ENCODE measurements at regions not wholly inside any gene's neighbourhood (a gene's known extent, or its start where the extent isn't known, plus 50 kb on each side); places are given as distances from the start of the nearest gene placed in this dataset.

GRCh38 chr5:123735384-123735783, 223.4 kb downstream of the CSNK1G3 start:
- no peaks in the 10 kb centered on the region for H3K4me1 ChIP-seq (ENCODE audit: control insufficient read depth, insufficient read depth, low read length)
- WGBS, 2 experiments: 100% methylated on average over 1 of the region's 1 CpG; no CpG with 5 or more reads in 1 of the 2 experiments
- no peak overlapping the region for H3K27ac ChIP-seq (ENCODE audit: insufficient read depth, low read depth, low read length, poor library complexity, severe bottlenecking)
- peaks cover 4% of the 10 kb centered on the region for H3K9me3 ChIP-seq (ENCODE audit: control insufficient read depth, low read length)
- H3K36me3 ChIP-seq (ENCODE audit: control insufficient read depth, insufficient read depth, low read length): no peaks in the 10 kb centered on the region
- no peak overlapping the region for H3K4me3 ChIP-seq (ENCODE audit: insufficient read depth, low read depth, low read length)
- H3K27me3 ChIP-seq (ENCODE audit: control insufficient read depth, insufficient read depth, low read length, poor library complexity, severe bottlenecking): no peaks in the 10 kb centered on the region

GRCh38 chr5:123732257-123732656, 220.3 kb downstream of the CSNK1G3 start:
- WGBS, 2 experiments: 93% methylated on average over 1 of the region's 1 CpG
- H3K4me3 ChIP-seq (ENCODE audit: insufficient read depth, low read depth, low read length): no peak overlapping the region
- H3K4me1 ChIP-seq (ENCODE audit: control insufficient read depth, insufficient read depth, low read length): no peaks in the 10 kb centered on the region
- no peak overlapping the region for H3K27ac ChIP-seq (ENCODE audit: insufficient read depth, low read depth, low read length, poor library complexity, severe bottlenecking)
- peaks cover 4% of the 10 kb centered on the region for H3K9me3 ChIP-seq (ENCODE audit: control insufficient read depth, low read length)
- H3K27me3 ChIP-seq (ENCODE audit: control insufficient read depth, insufficient read depth, low read length, poor library complexity, severe bottlenecking): no peaks in the 10 kb centered on the region
- H3K36me3 ChIP-seq (ENCODE audit: control insufficient read depth, insufficient read depth, low read length): no peaks in the 10 kb centered on the region

GRCh38 chr5:123722451-123722850, 210.5 kb downstream of the CSNK1G3 start:
- H3K27ac ChIP-seq (ENCODE audit: insufficient read depth, low read depth, low read length, poor library complexity, severe bottlenecking): no peak overlapping the region
- no peaks in the 10 kb centered on the region for H3K36me3 ChIP-seq (ENCODE audit: control insufficient read depth, insufficient read depth, low read length)
- H3K9me3 ChIP-seq (ENCODE audit: control insufficient read depth, low read length): no peaks in the 10 kb centered on the region
- no peak overlapping the region for H3K4me3 ChIP-seq (ENCODE audit: insufficient read depth, low read depth, low read length)
- H3K27me3 ChIP-seq (ENCODE audit: control insufficient read depth, insufficient read depth, low read length, poor library complexity, severe bottlenecking): no peaks in the 10 kb centered on the region
- WGBS, 2 experiments: 82 to 91% methylated on average over 3 of the region's 3 CpGs
- H3K4me1 ChIP-seq (ENCODE audit: control insufficient read depth, insufficient read depth, low read length): no peaks in the 10 kb centered on the region

GRCh38 chr5:123721675-123722276, 209.8 kb downstream of the CSNK1G3 start:
- Histone ChIP-seq H3K4me1 (ENCODE audit: control insufficient read depth, insufficient read depth, low read length) (no peaks in the 10 kb centered on the region), H3K27ac (ENCODE audit: insufficient read depth, low read depth, low read length, poor library complexity, severe bottlenecking) (no peak overlapping the region), H3K36me3 (ENCODE audit: control insufficient read depth, insufficient read depth, low read length) (no peaks in the 10 kb centered on the region), H3K9me3 (ENCODE audit: control insufficient read depth, low read length) (no peaks in the 10 kb centered on the region), H3K27me3 (ENCODE audit: control insufficient read depth, insufficient read depth, low read length, poor library complexity, severe bottlenecking) (no peaks in the 10 kb centered on the region), H3K4me3 (ENCODE audit: insufficient read depth, low read depth, low read length) (no peak overlapping the region)
- WGBS, 2 experiments: 92 to 94% methylated on average over 2 to 4 of the region's 4 CpGs

GRCh38 chr5:123720955-123721354, 209.0 kb downstream of the CSNK1G3 start:
- WGBS, 2 experiments: 93 to 97% methylated on average over 5 of the region's 5 CpGs
- H3K9me3 ChIP-seq (ENCODE audit: control insufficient read depth, low read length): no peaks in the 10 kb centered on the region

GRCh38 chr5:123720339-123720738, 208.4 kb downstream of the CSNK1G3 start:
- H3K27ac ChIP-seq (ENCODE audit: insufficient read depth, low read depth, low read length, poor library complexity, severe bottlenecking): no peak overlapping the region
- no peaks in the 10 kb centered on the region for H3K27me3 ChIP-seq (ENCODE audit: control insufficient read depth, insufficient read depth, low read length, poor library complexity, severe bottlenecking)
- no peak overlapping the region for H3K4me3 ChIP-seq (ENCODE audit: insufficient read depth, low read depth, low read length)
- H3K36me3 ChIP-seq (ENCODE audit: control insufficient read depth, insufficient read depth, low read length): no peaks in the 10 kb centered on the region
- H3K9me3 ChIP-seq (ENCODE audit: control insufficient read depth, low read length): no peaks in the 10 kb centered on the region
- H3K4me1 ChIP-seq (ENCODE audit: control insufficient read depth, insufficient read depth, low read length): no peaks in the 10 kb centered on the region

More at GRCh38 chr5:123720955-123721354, 209.0 kb downstream of the CSNK1G3 start:
- Histone ChIP-seq H3K27me3 (ENCODE audit: control insufficient read depth, insufficient read depth, low read length, poor library complexity, severe bottlenecking) (no peaks in the 10 kb centered on the region), H3K36me3 (ENCODE audit: control insufficient read depth, insufficient read depth, low read length) (no peaks in the 10 kb centered on the region), H3K4me1 (ENCODE audit: control insufficient read depth, insufficient read depth, low read length) (no peaks in the 10 kb centered on the region), H3K4me3 (ENCODE audit: insufficient read depth, low read depth, low read length) (no peak overlapping the region), H3K27ac (ENCODE audit: insufficient read depth, low read depth, low read length, poor library complexity, severe bottlenecking) (no peak overlapping the region)

- H3K4me1 ChIP-seq (ENCODE audit: control insufficient read depth, insufficient read depth, low read length): no peaks in the 10 kb centered on the region
- 92 to 98% methylated on average over 2 of the region's 3 CpGs for WGBS, 2 experiments
- no peak overlapping the region for H3K27ac ChIP-seq (ENCODE audit: insufficient read depth, low read depth, low read length, poor library complexity, severe bottlenecking)
- H3K9me3 ChIP-seq (ENCODE audit: control insufficient read depth, low read length): no peaks in the 10 kb centered on the region
- no peak overlapping the region for H3K4me3 ChIP-seq (ENCODE audit: insufficient read depth, low read depth, low read length)
- no peaks in the 10 kb centered on the region for H3K36me3 ChIP-seq (ENCODE audit: control insufficient read depth, insufficient read depth, low read length)
- no peaks in the 10 kb centered on the region for H3K27me3 ChIP-seq (ENCODE audit: control insufficient read depth, insufficient read depth, low read length, poor library complexity, severe bottlenecking)
These were observed 207.0 kb downstream of the CSNK1G3 start for GRCh38 chr5:123719004-123719403.

- no peaks in the 10 kb centered on the region for H3K36me3 ChIP-seq (ENCODE audit: control insufficient read depth, insufficient read depth, low read length)
- H3K9me3 ChIP-seq (ENCODE audit: control insufficient read depth, low read length): no peaks in the 10 kb centered on the region
- H3K27me3 ChIP-seq (ENCODE audit: control insufficient read depth, insufficient read depth, low read length, poor library complexity, severe bottlenecking): no peaks in the 10 kb centered on the region
- no CpG with 5 or more reads among the region's 1 CpG for WGBS, 2 experiments
- H3K27ac ChIP-seq (ENCODE audit: insufficient read depth, low read depth, low read length, poor library complexity, severe bottlenecking): no peak overlapping the region
- no peaks in the 10 kb centered on the region for H3K4me1 ChIP-seq (ENCODE audit: control insufficient read depth, insufficient read depth, low read length)
- no peak overlapping the region for H3K4me3 ChIP-seq (ENCODE audit: insufficient read depth, low read depth, low read length)
These were observed 206.3 kb downstream of the CSNK1G3 start for GRCh38 chr5:123718238-123718637.

GRCh38 chr5:123717139-123717538, 205.2 kb downstream of the CSNK1G3 start:
- H3K4me1 ChIP-seq (ENCODE audit: control insufficient read depth, insufficient read depth, low read length): no peaks in the 10 kb centered on the region
- H3K27ac ChIP-seq (ENCODE audit: insufficient read depth, low read depth, low read length, poor library complexity, severe bottlenecking): no peak overlapping the region
- H3K36me3 ChIP-seq (ENCODE audit: control insufficient read depth, insufficient read depth, low read length): no peaks in the 10 kb centered on the region

GRCh38 chr5:123710031-123710430, 198.1 kb downstream of the CSNK1G3 start:
- no peak overlapping the region for H3K27ac ChIP-seq (ENCODE audit: insufficient read depth, low read depth, low read length, poor library complexity, severe bottlenecking)
- no peaks in the 10 kb centered on the region for H3K27me3 ChIP-seq (ENCODE audit: control insufficient read depth, insufficient read depth, low read length, poor library complexity, severe bottlenecking)
- no peaks in the 10 kb centered on the region for H3K4me1 ChIP-seq (ENCODE audit: control insufficient read depth, insufficient read depth, low read length)
- H3K36me3 ChIP-seq (ENCODE audit: control insufficient read depth, insufficient read depth, low read length): no peaks in the 10 kb centered on the region
- 94 to 98% methylated on average over 3 of the region's 3 CpGs for WGBS, 2 experiments
- H3K4me3 ChIP-seq (ENCODE audit: insufficient read depth, low read depth, low read length): no peak overlapping the region
- no peaks in the 10 kb centered on the region for H3K9me3 ChIP-seq (ENCODE audit: control insufficient read depth, low read length)

More at GRCh38 chr5:123717139-123717538, 205.2 kb downstream of the CSNK1G3 start:
- no peaks in the 10 kb centered on the region for H3K9me3 ChIP-seq (ENCODE audit: control insufficient read depth, low read length)
- H3K27me3 ChIP-seq (ENCODE audit: control insufficient read depth, insufficient read depth, low read length, poor library complexity, severe bottlenecking): no peaks in the 10 kb centered on the region
- no peak overlapping the region for H3K4me3 ChIP-seq (ENCODE audit: insufficient read depth, low read depth, low read length)

- Histone ChIP-seq H3K4me1 (ENCODE audit: control insufficient read depth, insufficient read depth, low read length) (no peaks in the 10 kb centered on the region), H3K36me3 (ENCODE audit: control insufficient read depth, insufficient read depth, low read length) (no peaks in the 10 kb centered on the region), H3K4me3 (ENCODE audit: insufficient read depth, low read depth, low read length) (no peak overlapping the region), H3K27ac (ENCODE audit: insufficient read depth, low read depth, low read length, poor library complexity, severe bottlenecking) (no peak overlapping the region), H3K9me3 (ENCODE audit: control insufficient read depth, low read length) (no peaks in the 10 kb centered on the region), H3K27me3 (ENCODE audit: control insufficient read depth, insufficient read depth, low read length, poor library complexity, severe bottlenecking) (no peaks in the 10 kb centered on the region)
- 69 to 75% methylated on average over 1 of the region's 1 CpG for WGBS, 2 experiments
These were observed 197.4 kb downstream of the CSNK1G3 start for GRCh38 chr5:123709422-123709821.

Measured in ectodermal cell (in vitro differentiated cells).